ENCODE measurements at regions not wholly inside any gene's neighbourhood (a gene's known extent, or its start where the extent isn't known, plus 50 kb on each side); places are given as distances from the start of the nearest gene placed in this dataset.

GRCh38 chr9:73023025-73023541 lies 70.2 kb upstream of the ALDH1A1 start (continued):
- peak; percentile 89 for TF ChIP-seq MAX (IDR thresholded peaks at IDR 0.05)
- TF ChIP-seq RCOR1 (IDR thresholded peaks at IDR 0.05; ENCODE audit: low read depth, low read length) = no peak
- peak; percentile 95 for TF ChIP-seq SMC3 (IDR thresholded peaks at IDR 0.05)
- TF ChIP-seq BCL3 (IDR thresholded peaks at IDR 0.05) = 0 out of 3 replicates have a peak, but pooled peaks have one; percentile 26
- peak in 1 of 2 experiments; percentile 41; a peak in 1 of 5 replicates for TF ChIP-seq EP300 (IDR thresholded peaks at IDR 0.05)
- TF ChIP-seq NPAS2 (CRISPR knock-in tag; IDR thresholded peaks at IDR 0.05; ENCODE audit: borderline replicate concordance) = no peak
- TF ChIP-seq TFCP2L1 (CRISPR knock-in tag; IDR thresholded peaks at IDR 0.05) = no peak
- TF ChIP-seq CBX8 (IDR thresholded peaks at IDR 0.05) = no peak

- H3K4me3 ChIP-seq = no peak overlapping the region
- TF ChIP-seq FOSL2 (IDR thresholded peaks at IDR 0.05) = no peak
- no peak for TF ChIP-seq FOSL2 (CRISPR knock-in tag; IDR thresholded peaks at IDR 0.05)
- TF ChIP-seq HOXB5 (CRISPR knock-in tag; IDR thresholded peaks at IDR 0.05) = no peak
- no peak for TF ChIP-seq KDM5A (IDR thresholded peaks at IDR 0.05)
- no peak for TF ChIP-seq CBX2 (IDR thresholded peaks at IDR 0.05; ENCODE audit: borderline replicate concordance, low read depth)
- no peak for TF ChIP-seq E2F6 (IDR thresholded peaks at IDR 0.05; ENCODE audit: borderline replicate concordance, low read depth)
- FAIRE-seq = peak; percentile 84
- ATAC-seq = no peak
- peak overlapping the region; percentile 87 to 89 for H3K27ac ChIP-seq
- H3K4me2 ChIP-seq = peak overlapping the region; percentile 71; the same call in 2 of the 3 replicates
- no peak for DNase-seq (ENCODE audit: low read depth in 1 of 2, low spot score in 1 of 2)
- H3K4me1 ChIP-seq = peaks cover 26% of the 10 kb centered on the region
- peaks cover 23% of the 10 kb centered on the region for H3K9me3 ChIP-seq
- ChIA-PET CTCF (interaction anchor here (0.5 to 3.8 kb wide), 60 partner anchors 8 to 983 kb away, joined by 3 to 35 read pairs (median 6); no protein-coding TSS in a partner anchor), POLR2A (interaction anchor here (1.3 to 1.7 kb wide), 2 partner anchors 72 to 97 kb away, joined by 3 to 6 read pairs; no protein-coding TSS in a partner anchor)
- WGBS (ENCODE audit: missing lambda C conversion rate) = 18% methylated on average over 2 of the region's 2 CpGs
These were observed 69.5 kb upstream of the ALDH1A1 start for GRCh38 chr9:73022353-73022752.

- peaks cover 29% of the 10 kb centered on the region for H3K9me3 ChIP-seq
- DNase-seq (ENCODE audit: low read depth in 1 of 2, low spot score in 1 of 2) = no peak
- ATAC-seq = peak in 1 of 2 experiments; percentile 52; a peak in 3 of 6 replicates
- no peak overlapping the region for H3K4me3 ChIP-seq
- ChIA-PET CTCF (interaction anchor here (0.7 to 3.8 kb wide), 7 partner anchors 12 to 179 kb away, joined by 3 to 28 read pairs (median 17); no protein-coding TSS in a partner anchor), POLR2A (no interaction called here)
- peak overlapping the region; percentile 81 to 87 for H3K27ac ChIP-seq
- peak overlapping the region; percentile 55 for H3K4me2 ChIP-seq
- TF ChIP-seq SMC3 (IDR thresholded peaks at IDR 0.05) (no peak), HMGXB4 (CRISPR knock-in tag; IDR thresholded peaks at IDR 0.05; ENCODE audit: borderline replicate concordance) (no peak), NR3C1 (IDR thresholded peaks at IDR 0.05) (no peak), TP53 (CRISPR knock-in tag; IDR thresholded peaks at IDR 0.05) (no peak), USF2 (IDR thresholded peaks at IDR 0.05) (no peak), MAZ (IDR thresholded peaks at IDR 0.05; ENCODE audit: borderline replicate concordance, low read depth, low read length) (no peak)
- peaks cover 23% of the 10 kb centered on the region for H3K4me1 ChIP-seq
- 54% methylated on average over 3 of the region's 3 CpGs for WGBS (ENCODE audit: missing lambda C conversion rate)
- FAIRE-seq = peak; percentile 28
These were observed 68.0 kb upstream of the ALDH1A1 start for GRCh38 chr9:73020877-73021276.

All from A549 (cell line).